Cardiac muscle cell (in vitro differentiated cells and primary cell): ENCODE measurements at regions not wholly inside any gene's neighbourhood (a gene's known extent, or its start where the extent isn't known, plus 50 kb on each side); places are given as distances from the start of the nearest gene placed in this dataset.
A peak's percentile ranks its signal among the peaks of the same experiment; 100 is the strongest.

Experiments
- DNase-seq, 2 donors: peaks; one replicate each; pipeline versions ENCODE4 v3.0.0 to v3.0.0-alpha.2; 2010 to 2017; ENCODE audit warnings: low read depth in 1 of 2, low spot score in 1 of 2
- H3K27ac ChIP-seq: fragments of 200-600 bp; sonication (generic); 2 replicates; pipeline ENCODE4 v1.5.1; 2016
- H3K27me3 ChIP-seq: fragments of 200-600 bp; sonication (generic); 2 replicates; pipeline ENCODE4 v1.6.0; 2016; ENCODE audit warnings: control low read depth
- H3K36me3 ChIP-seq: fragments of 200-600 bp; sonication (generic); 2 replicates; pipeline ENCODE4 v1.5.1; 2016; ENCODE audit warnings: control low read depth
- H3K4me1 ChIP-seq: fragments of 200-600 bp; sonication (generic); 2 replicates; pipeline ENCODE4 v1.8.1; 2017; ENCODE audit warnings: low read depth, mild to moderate bottlenecking, mixed run types
- H3K4me3 ChIP-seq: fragments of 200-600 bp; sonication (generic); 2 replicates; pipeline ENCODE4 v1.5.1; 2016; ENCODE audit warnings: mild to moderate bottlenecking
- H3K9me3 ChIP-seq: fragments of 200-600 bp; sonication (generic); 2 replicates; pipeline ENCODE4 v1.5.1; 2017; ENCODE audit warnings: low read depth, mild to moderate bottlenecking, control low read depth
- CTCF ChIP-seq: IDR thresholded peaks from 2 replicates; pipeline ENCODE4 v1.5.1; 2012; ENCODE audit warnings: low read depth, mild to moderate bottlenecking, low read length

GRCh38 chr3:162525066-162525742, 1028.6 kb downstream of the OTOL1 start:
- no peak overlapping the region for H3K4me3 ChIP-seq
- H3K9me3 ChIP-seq, result no peaks in the 10 kb centered on the region
- peak; percentile 43 to 92 for DNase-seq
- no peaks in the 10 kb centered on the region for H3K27me3 ChIP-seq
- no peaks in the 10 kb centered on the region for H3K36me3 ChIP-seq
- TF ChIP-seq CTCF, result no peak
- peak overlapping the region; percentile 30 for H3K27ac ChIP-seq
- peaks cover 17% of the 10 kb centered on the region for H3K4me1 ChIP-seq

- Histone ChIP-seq H3K27me3 (no peaks in the 10 kb centered on the region), H3K27ac (no peak overlapping the region), H3K4me1 (peaks cover 17% of the 10 kb centered on the region), H3K9me3 (no peaks in the 10 kb centered on the region), H3K4me3 (no peak overlapping the region), H3K36me3 (no peaks in the 10 kb centered on the region)
- no peak for TF ChIP-seq CTCF
- peak in 1 of 2 donors; percentile 3 for DNase-seq
These were observed 1029.2 kb downstream of the OTOL1 start for GRCh38 chr3:162525771-162526170.

GRCh38 chr3:162534431-162534830, 1037.8 kb downstream of the OTOL1 start:
- H3K27me3 ChIP-seq, result no peaks in the 10 kb centered on the region
- peaks cover 4% of the 10 kb centered on the region for H3K4me1 ChIP-seq
- H3K9me3 ChIP-seq, result no peaks in the 10 kb centered on the region
- TF ChIP-seq CTCF, result no peak
- H3K4me3 ChIP-seq, result no peak overlapping the region
- no peak for DNase-seq
- H3K36me3 ChIP-seq, result no peaks in the 10 kb centered on the region
- H3K27ac ChIP-seq, result no peak overlapping the region

GRCh38 chr3:162538491-162538890, 1041.9 kb downstream of the OTOL1 start:
- no peaks in the 10 kb centered on the region for H3K27me3 ChIP-seq
- no peaks in the 10 kb centered on the region for H3K9me3 ChIP-seq
- H3K27ac ChIP-seq, result no peak overlapping the region
- peaks cover 4% of the 10 kb centered on the region for H3K4me1 ChIP-seq
- H3K36me3 ChIP-seq, result no peaks in the 10 kb centered on the region
- no peak for DNase-seq
- no peak for TF ChIP-seq CTCF
- no peak overlapping the region for H3K4me3 ChIP-seq

GRCh38 chr3:162538906-162539305, 1042.3 kb downstream of the OTOL1 start:
- H3K36me3 ChIP-seq, result no peaks in the 10 kb centered on the region
- H3K27me3 ChIP-seq, result no peaks in the 10 kb centered on the region
- H3K4me1 ChIP-seq, result peaks cover 3% of the 10 kb centered on the region
- no peaks in the 10 kb centered on the region for H3K9me3 ChIP-seq
- H3K27ac ChIP-seq, result no peak overlapping the region
- no peak for TF ChIP-seq CTCF
- peak in 1 of 2 donors; percentile 18 for DNase-seq
- no peak overlapping the region for H3K4me3 ChIP-seq
